ENCODE measurements at regions not wholly inside any gene's neighbourhood (a gene's known extent, or its start where the extent isn't known, plus 50 kb on each side); places are given as distances from the start of the nearest gene placed in this dataset.

DNA sequence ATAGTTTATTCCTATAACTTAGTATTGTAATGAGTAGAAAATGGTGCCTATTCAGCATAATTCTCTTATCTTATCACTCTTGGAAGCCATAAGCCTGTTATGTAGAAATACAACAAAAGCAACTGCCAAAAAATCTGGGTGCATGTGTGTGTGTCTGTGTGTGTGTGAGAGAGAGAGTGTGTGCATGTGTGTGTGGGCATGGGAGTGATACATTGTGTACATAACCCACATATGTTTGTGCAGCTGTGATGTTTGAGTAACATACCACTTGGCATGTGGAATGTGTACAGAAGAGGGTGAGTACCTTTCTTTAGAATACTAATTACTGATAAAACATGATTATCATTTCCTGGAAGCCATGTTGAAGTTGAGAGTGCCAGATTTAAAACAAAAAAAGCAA is 642.3 kb upstream of the SYT4 start:
- TF ChIP-seq, protein P1, sequence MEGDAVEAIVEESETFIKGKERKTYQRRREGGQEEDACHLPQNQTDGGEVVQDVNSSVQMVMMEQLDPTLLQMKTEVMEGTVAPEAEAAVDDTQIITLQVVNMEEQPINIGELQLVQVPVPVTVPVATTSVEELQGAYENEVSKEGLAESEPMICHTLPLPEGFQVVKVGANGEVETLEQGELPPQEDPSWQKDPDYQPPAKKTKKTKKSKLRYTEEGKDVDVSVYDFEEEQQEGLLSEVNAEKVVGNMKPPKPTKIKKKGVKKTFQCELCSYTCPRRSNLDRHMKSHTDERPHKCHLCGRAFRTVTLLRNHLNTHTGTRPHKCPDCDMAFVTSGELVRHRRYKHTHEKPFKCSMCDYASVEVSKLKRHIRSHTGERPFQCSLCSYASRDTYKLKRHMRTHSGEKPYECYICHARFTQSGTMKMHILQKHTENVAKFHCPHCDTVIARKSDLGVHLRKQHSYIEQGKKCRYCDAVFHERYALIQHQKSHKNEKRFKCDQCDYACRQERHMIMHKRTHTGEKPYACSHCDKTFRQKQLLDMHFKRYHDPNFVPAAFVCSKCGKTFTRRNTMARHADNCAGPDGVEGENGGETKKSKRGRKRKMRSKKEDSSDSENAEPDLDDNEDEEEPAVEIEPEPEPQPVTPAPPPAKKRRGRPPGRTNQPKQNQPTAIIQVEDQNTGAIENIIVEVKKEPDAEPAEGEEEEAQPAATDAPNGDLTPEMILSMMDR (IDR thresholded peaks at IDR 0.05; ENCODE audit: low read depth, low read length) = no peak
- no peak overlapping the region for H3K4me3 ChIP-seq (ENCODE audit: low read depth, low read length)

DNA sequence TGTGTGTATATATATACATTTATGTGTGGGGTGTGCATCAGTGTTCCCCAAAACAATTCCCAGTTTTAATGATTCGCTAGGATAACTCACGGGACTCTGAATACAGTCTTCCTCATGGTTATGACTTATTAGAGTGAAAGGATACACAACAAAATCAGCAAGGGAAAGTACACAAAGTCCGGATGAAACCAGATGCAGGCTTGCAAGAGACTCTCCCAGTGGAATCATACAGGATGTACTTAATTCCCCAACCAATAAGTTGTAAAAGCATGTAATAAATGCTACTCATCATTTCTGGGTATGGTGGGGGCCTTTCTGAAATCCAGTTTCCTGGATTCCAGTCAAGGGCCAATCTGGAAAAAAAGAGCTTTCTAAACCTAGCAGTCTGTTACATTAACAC is 654.1 kb upstream of the SYT4 start:
- TF ChIP-seq, protein P1 (IDR thresholded peaks at IDR 0.05; ENCODE audit: low read depth, low read length) = no peak
- H3K4me3 ChIP-seq (ENCODE audit: low read depth, low read length) = no peak overlapping the region

DNA sequence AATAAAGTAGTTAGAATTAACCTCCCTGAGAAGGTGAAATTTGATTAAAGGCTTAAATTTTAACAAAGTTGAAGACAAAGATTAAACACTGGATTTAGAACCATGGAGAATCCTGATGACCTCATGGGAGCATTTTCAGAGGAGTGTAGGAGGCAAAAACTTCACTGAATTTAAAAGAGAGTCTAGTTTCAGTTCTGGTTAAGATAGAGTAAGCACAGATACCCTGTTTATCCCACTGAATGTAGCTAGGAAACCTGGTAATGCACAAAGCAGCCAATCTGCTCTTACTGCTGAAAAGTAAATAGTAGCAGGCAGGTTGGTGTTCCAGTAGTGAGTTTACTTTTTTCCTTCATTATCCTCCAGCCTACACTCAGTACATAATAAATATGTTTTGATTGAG is 654.9 kb upstream of the SYT4 start:
- no peak overlapping the region for H3K4me3 ChIP-seq (ENCODE audit: low read depth, low read length)

DNA sequence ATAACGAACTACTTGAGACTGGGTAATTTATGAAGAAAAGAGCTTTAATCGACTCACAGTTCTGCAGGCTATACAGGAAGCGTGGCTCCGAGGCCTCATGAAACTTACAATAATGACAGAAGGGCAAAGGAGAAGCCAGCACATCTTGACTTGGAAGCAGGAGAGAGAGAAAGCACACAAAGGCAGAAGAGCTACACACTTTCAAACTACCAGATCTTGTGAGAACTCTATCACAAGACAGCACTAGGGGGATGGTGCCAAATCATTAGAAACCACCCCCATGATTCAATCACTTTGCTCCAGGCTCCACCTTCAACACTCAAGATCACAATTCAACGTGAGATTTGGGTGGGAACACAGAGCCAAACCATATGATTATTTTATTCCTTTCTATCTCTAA is 655.9 kb upstream of the SYT4 start:
- no peak overlapping the region for H3K4me3 ChIP-seq (ENCODE audit: low read depth, low read length)
- TF ChIP-seq, protein P1 (IDR thresholded peaks at IDR 0.05; ENCODE audit: low read depth, low read length) = no peak

More for the DNA sequence above, 654.9 kb upstream of the SYT4 start:
- TF ChIP-seq, protein P1 (IDR thresholded peaks at IDR 0.05; ENCODE audit: low read depth, low read length) = no peak

DNA sequence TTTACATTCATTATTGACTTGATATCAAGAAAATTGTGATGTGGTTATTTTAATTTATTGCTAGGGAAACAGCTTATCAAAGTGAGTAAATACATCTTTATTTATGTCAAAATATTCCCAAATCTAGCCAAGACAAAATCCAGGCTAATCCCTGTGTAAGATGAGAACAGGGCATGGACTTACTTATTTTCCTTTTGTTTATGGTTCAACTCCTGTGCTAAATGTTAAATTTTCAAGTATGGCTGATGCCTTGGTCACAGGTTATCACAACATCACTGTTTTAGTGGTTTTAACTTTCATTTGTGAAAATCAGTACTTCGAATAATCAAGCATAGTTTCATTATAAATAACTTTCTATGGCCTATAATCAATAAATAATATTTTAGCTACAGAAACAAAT is 657.0 kb upstream of the SYT4 start:
- TF ChIP-seq, protein P1 (IDR thresholded peaks at IDR 0.05; ENCODE audit: low read depth, low read length) = no peak
- no peak overlapping the region for H3K4me3 ChIP-seq (ENCODE audit: low read depth, low read length)

DNA sequence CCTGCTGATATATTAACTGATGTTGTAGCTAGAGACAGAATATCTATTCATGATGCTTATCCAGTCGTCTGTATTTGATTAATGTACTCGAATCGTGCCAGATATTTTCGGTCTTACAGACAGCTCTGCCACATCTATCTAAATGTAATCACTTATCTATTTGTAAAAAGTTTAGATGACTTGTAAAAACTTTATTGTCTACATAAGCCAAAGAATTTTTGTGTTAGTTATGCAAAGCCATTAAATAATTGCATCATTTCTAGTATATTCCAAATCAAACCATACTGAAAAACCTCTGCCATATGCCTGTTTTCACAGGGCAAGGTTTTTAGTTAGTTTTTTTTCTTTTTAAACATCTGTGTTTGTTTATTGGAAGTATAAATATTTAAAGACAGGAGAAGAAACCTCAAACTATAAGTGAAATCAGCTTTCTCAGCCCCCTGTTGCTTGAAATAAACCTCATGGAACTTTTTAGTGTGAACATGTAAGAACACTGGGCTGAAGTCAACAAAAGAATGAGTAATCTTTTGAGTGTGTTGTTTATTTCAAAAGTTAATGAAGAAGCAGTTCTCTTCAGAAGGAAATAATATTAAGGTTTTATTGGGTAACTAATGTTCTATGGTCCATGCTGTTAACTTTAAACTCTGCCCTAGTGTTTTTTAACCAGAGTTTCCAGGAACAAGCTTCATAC is 657.6 kb upstream of the SYT4 start:
- TF ChIP-seq, protein P1 (IDR thresholded peaks at IDR 0.05; ENCODE audit: low read depth, low read length) = no peak
- no peak overlapping the region for H3K4me3 ChIP-seq (ENCODE audit: low read depth, low read length)

DNA sequence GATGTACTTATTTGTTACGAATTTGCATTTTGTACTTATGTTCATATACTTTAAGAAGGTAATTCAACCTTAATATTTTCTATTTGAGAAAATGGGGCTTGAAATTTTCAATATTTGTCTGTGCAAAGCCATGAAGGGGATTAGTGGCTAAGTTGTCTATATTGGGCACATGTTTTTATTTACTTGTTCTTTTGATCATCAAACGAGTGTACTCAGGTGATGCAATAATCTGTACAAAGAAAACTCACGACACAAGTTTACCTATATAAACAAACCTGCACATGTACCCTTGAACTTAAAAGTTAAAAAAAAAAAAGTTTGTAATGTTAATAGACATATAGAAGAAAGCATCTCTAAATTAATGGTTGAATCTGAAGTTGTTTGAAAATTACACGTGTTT is 658.9 kb upstream of the SYT4 start:
- TF ChIP-seq, protein P1 (IDR thresholded peaks at IDR 0.05; ENCODE audit: low read depth, low read length) = no peak
- H3K4me3 ChIP-seq (ENCODE audit: low read depth, low read length) = no peak overlapping the region
